LNCaP clone FGC (cell line): ENCODE measurements at regions not wholly inside any gene's neighbourhood (a gene's known extent, or its start where the extent isn't known, plus 50 kb on each side); places are given as distances from the start of the nearest gene placed in this dataset.

Experiments
- DNase-seq: peaks from one replicate; pipeline ENCODE4 v3.0.0-alpha.2; 2011; ENCODE audit warnings: low read depth
- H3K4me3 ChIP-seq: 2 replicates; pipeline ENCODE4 v1.5.1; 2011; ENCODE audit warnings: mild to moderate bottlenecking, low read depth, low read length, control low read depth
- CTCF ChIP-seq: IDR thresholded peaks from 2 replicates; pipeline ENCODE4 v1.5.1; 2012; ENCODE audit warnings: mild to moderate bottlenecking; ENCODE audit not compliant: control insufficient read depth, insufficient read depth; ENCODE audit errors: extremely low read depth

- no peak overlapping the region for H3K4me3 ChIP-seq
- no peak for TF ChIP-seq CTCF
- no peak for DNase-seq
Observed at GRCh38 chr11:112878033-112878601, 83.1 kb upstream of the NCAM1 start.

DNA sequence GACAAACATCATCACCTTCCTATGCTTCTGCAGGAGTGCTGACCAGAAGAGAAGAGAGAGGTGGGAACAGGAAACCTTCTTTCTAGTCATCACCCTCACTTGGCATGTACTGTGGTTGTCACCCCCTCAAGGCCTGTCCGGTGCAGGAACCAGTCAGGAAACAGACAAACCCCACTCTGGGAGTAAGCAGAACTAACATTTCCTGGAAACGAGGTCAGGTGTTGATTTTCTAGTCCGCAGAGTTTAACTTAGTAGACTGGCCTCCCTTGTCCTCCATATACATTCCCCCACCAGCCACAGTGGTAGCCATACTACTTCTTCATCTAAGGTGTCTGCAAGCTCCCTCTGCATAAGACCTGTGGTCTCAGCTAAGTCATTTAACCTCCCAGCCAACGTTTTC is 80.7 kb upstream of the NCAM1 start:
- H3K4me3 ChIP-seq = no peak overlapping the region
- DNase-seq = no peak
- TF ChIP-seq CTCF = no peak

DNA sequence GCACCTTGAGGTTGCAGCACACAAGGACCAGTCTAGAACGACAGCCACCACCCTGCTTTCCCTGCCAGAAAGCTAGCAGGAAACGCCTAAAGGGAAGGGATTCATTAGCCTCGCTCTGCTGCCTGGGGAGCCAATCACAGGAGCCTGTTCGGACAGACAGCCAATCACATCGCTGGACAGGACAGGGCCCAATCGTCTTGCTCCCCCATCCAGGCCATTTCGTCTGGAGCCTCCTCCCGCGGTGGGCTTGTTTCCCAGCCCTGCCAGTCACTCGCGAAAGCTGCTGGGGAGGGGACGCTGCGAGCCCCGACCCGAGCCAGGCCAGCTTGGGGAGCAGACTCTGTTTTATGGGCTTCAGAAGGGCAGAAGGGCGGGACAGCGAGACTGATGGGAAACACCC is 79.8 kb upstream of the NCAM1 start:
- no peak for TF ChIP-seq CTCF
- DNase-seq = peak; percentile 41
- H3K4me3 ChIP-seq = peak overlapping the region; percentile 24; the same call in 1 of the 2 replicates

- no peak for DNase-seq
- no peak for TF ChIP-seq CTCF
- no peak overlapping the region for H3K4me3 ChIP-seq
Observed at GRCh38 chr11:112882494-112883381, 78.5 kb upstream of the NCAM1 start.

- DNase-seq = no peak
- no peak overlapping the region for H3K4me3 ChIP-seq
- TF ChIP-seq CTCF = no peak
Observed at GRCh38 chr11:112884012-112884767, 77.0 kb upstream of the NCAM1 start.

GRCh38 chr11:112885744-112886433 is 75.3 kb upstream of the NCAM1 start:
- no peak overlapping the region for H3K4me3 ChIP-seq
- no peak for TF ChIP-seq CTCF
- peak; percentile 39 for DNase-seq
